GM12892 (cell line): ENCODE measurements at regions not wholly inside any gene's neighbourhood (a gene's known extent, or its start where the extent isn't known, plus 50 kb on each side); places are given as distances from the start of the nearest gene placed in this dataset.

Experiments
- POLR2A ChIP-seq: IDR thresholded peaks from 2 replicates; pipeline ENCODE4 v1.6.1; 2011; ENCODE audit warnings: low read depth, low read length, control low read depth
- POLR2AphosphoS5 ChIP-seq: IDR thresholded peaks from 2 replicates; pipeline ENCODE4 v1.6.1; 2011; ENCODE audit warnings: low read depth, low read length, control low read depth
- TAF1 ChIP-seq: IDR thresholded peaks from 2 replicates; pipeline ENCODE4 v1.6.1; 2011; ENCODE audit warnings: low read depth, mild to moderate bottlenecking, control low read depth, low read length, borderline replicate concordance

GRCh38 chr3:164467007-164467406 is 611.3 kb downstream of the SI start:
- TF ChIP-seq POLR2A: no peak
- no peak for TF ChIP-seq TAF1
- TF ChIP-seq POLR2AphosphoS5: no peak
